Testis (tissue), 2 donors: ENCODE measurements at regions not wholly inside any gene's neighbourhood (a gene's known extent, or its start where the extent isn't known, plus 50 kb on each side); places are given as distances from the start of the nearest gene placed in this dataset.

Experiments used
- CTCF ChIP-seq, 3 experiments: fragments of 450-650 bp in 2 of 3; fragments of 200-600 bp in 1 of 3; sonication (generic) in 1 of 3; IDR thresholded peaks; one replicate each; pipeline ENCODE4 v1.5.1; 2016 to 2019; ENCODE audit warnings: antibody characterized with exemption in 3 of 3, mild to moderate bottlenecking in 2 of 3, moderate library complexity in 1 of 3
- POLR2A ChIP-seq: fragments of 450-650 bp; IDR thresholded peaks from one replicate; pipeline ENCODE4 v1.6.1; 2017; ENCODE audit warnings: antibody characterized with exemption, mild to moderate bottlenecking, moderate library complexity

DNA sequence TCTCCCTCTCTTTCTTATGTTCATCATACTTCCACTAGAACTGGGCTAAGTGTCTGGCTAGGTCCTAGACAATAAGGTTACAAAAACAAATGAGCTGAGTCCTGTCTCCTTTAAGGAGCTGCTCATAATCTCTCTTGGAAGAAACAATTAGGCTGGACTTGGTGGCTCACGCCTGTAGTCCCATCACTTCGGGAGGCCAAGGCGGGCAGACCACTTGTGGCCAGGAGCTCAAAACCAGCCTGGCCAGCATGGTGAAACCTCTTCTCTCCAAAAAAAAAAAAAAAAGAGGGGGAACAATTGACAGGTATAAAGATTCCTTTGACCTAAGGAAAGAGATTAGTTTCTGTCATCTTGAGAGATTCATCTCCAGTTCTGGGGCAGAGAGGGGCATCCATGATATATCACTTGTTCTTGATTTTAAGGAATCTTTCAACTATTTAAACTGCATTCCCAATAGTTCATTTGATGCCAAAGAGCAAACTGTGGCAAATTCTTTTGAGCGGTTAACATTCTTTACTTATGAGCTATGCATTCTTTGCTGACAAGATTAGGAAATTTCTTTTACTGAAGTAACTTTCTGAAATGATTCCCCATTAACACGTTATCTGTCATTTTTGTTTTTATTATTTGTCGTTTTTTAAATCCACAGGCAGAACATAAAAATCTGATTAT lies 125.5 kb downstream of the C11orf87 start:
- no peak for TF ChIP-seq CTCF (IDR thresholded peaks at IDR 0.05)
- TF ChIP-seq POLR2A = no peak
